GM03348 (cell line): ENCODE measurements at regions not wholly inside any gene's neighbourhood (a gene's known extent, or its start where the extent isn't known, plus 50 kb on each side); places are given as distances from the start of the nearest gene placed in this dataset.
"Not testable (repeated sequence)": the region's sequence is repeated elsewhere in the genome, so short reads cannot be mapped to it uniquely, and the experiment has no call there.

Experiments used
- DNase-seq: peaks from one replicate; pipeline ENCODE4 v3.0.0; 2012; ENCODE audit warnings: low spot score

GRCh38 chr9:89674667-89675057 is 69.8 kb downstream of the GADD45G start:
- DNase-seq = no peak

- no peak for DNase-seq
These were observed 70.4 kb downstream of the GADD45G start for GRCh38 chr9:89675058-89675742.

- no peak for DNase-seq
These were observed 71.5 kb downstream of the GADD45G start for GRCh38 chr9:89676281-89676680.

GRCh38 chr9:89677702-89678395 is 73.0 kb downstream of the GADD45G start:
- DNase-seq = no peak

- no peak for DNase-seq
These were observed 73.7 kb downstream of the GADD45G start for GRCh38 chr9:89678396-89679015.

GRCh38 chr9:89679016-89679415 is 74.2 kb downstream of the GADD45G start:
- no peak for DNase-seq

GRCh38 chr9:89679581-89679980 is 74.8 kb downstream of the GADD45G start:
- no peak for DNase-seq

- no peak for DNase-seq
These were observed 76.0 kb downstream of the GADD45G start for GRCh38 chr9:89680547-89681467.

- not testable (repeated sequence) for DNase-seq
These were observed 76.7 kb downstream of the GADD45G start for GRCh38 chr9:89681468-89681859.

GRCh38 chr9:89683626-89684025 is 78.8 kb downstream of the GADD45G start:
- no peak for DNase-seq

GRCh38 chr9:89684218-89684617 is 79.4 kb downstream of the GADD45G start:
- no peak for DNase-seq

GRCh38 chr9:89684912-89685636 is 80.3 kb downstream of the GADD45G start:
- DNase-seq = no peak

GRCh38 chr9:89685698-89686097 is 80.9 kb downstream of the GADD45G start:
- no peak for DNase-seq

- no peak for DNase-seq
These were observed 81.3 kb downstream of the GADD45G start for GRCh38 chr9:89686126-89686525.

GRCh38 chr9:89686621-89687020 is 81.8 kb downstream of the GADD45G start:
- no peak for DNase-seq

GRCh38 chr9:89687188-89687587 is 82.4 kb downstream of the GADD45G start:
- no peak for DNase-seq

GRCh38 chr9:89687848-89688247 is 83.0 kb downstream of the GADD45G start:
- no peak for DNase-seq

GRCh38 chr9:89689321-89689720 is 84.5 kb downstream of the GADD45G start:
- not testable (repeated sequence) for DNase-seq

- DNase-seq = no peak
These were observed 85.6 kb downstream of the GADD45G start for GRCh38 chr9:89690334-89690912.

- no peak for DNase-seq
These were observed 90.7 kb downstream of the GADD45G start for GRCh38 chr9:89695441-89695891.

- not testable (repeated sequence) for DNase-seq
These were observed 91.2 kb downstream of the GADD45G start for GRCh38 chr9:89695979-89696378.
